GM21526 (cell line): ENCODE measurements at regions not wholly inside any gene's neighbourhood (a gene's known extent, or its start where the extent isn't known, plus 50 kb on each side); places are given as distances from the start of the nearest gene placed in this dataset.
A peak's percentile ranks its signal among the peaks of the same experiment; 100 is the strongest.
"Not testable (repeated sequence)": the region's sequence is repeated elsewhere in the genome, so short reads cannot be mapped to it uniquely, and the experiment has no call there.

Source experiments
- ATAC-seq: cut with Tn5 transposase; IDR thresholded peaks from one replicate; pipeline ENCODE4 v1.9.1; 2021; ENCODE audit warnings: moderate library complexity; ENCODE audit not compliant: unreplicated experiment, low FRiP score

DNA sequence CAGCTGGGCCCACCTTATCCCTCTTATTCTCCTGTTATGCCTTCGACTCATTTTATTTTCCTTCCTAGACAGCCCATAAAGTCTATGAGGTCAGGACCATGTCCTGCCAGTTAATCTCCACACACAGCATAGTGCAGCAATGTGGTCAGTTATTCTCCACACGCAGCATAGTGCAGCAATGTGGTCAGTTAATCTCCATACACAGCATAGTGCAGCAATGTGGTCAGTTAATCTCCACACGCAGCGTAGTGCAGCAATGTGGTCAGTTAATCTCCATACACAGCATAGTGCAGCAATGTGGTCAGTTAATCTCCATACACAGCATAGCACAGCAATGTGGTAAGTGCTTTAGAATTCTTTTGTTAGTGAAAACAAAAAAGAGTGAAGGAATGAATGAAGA lies 77.8 kb downstream of the TEX36 start:
- no peak for ATAC-seq

GRCh38 chr10:125602825-125603224 lies 80.1 kb downstream of the TEX36 start:
- no peak for ATAC-seq

DNA sequence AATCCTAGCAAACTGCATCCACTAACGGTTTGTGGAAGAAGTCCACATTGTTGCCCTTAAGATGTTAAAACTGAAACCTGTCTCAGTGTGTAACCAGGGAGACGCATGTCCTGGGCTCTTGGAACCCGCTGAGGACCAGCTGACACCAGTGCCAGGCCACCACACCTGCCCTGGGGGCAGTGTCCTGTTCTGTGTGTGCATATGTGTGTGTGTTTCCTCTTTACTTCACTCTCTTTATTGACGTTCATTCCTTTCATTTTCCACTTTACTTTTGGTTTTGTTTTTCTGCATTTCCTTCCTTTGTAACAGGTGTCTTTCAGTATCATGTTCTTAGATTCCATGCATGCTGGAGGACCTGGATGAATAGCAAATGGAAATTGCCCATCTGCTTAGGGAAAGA lies 83.8 kb downstream of the TEX36 start:
- ATAC-seq, result no peak

DNA sequence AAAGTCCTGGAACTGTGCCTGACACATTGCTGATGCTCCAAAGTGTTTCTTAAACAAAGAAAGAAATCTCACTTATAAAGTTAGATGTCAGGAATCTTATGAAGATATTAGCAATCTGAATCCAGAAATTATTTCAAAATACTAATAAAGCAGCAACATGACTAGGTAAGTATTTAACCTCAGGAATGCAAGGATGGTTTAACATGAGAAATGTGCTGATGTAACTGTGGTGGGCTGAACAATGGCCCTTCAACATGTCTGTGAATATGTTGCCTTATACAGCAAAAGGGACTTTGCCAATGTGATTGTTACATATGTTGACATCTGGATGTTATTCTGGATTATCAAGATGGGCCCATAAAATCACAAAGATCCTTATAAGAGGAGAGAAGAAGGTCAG lies 87.1 kb downstream of the TEX36 start:
- ATAC-seq, result no peak

- no peak for ATAC-seq
Observed at GRCh38 chr10:125593644-125594043, 89.3 kb downstream of the TEX36 start.

DNA sequence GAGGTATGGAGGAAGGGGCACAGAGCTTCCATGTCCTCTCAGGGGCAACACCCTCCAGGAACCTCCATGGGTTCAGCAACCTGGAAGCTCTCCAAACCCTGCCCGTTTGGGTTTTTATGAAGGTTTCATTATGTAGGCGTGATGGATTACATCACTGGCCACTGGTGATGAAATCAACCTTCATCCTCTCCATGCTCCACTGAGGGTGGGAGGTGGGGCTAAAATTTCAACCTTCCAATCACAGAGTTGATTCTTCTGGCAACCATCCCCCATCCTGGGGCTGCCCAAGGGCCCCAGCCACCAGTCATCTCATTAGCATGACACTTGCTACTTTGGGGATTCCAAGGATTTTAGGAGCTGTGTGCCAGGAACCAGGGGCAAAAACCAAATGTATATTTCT lies 90.1 kb downstream of the TEX36 start:
- no peak for ATAC-seq

DNA sequence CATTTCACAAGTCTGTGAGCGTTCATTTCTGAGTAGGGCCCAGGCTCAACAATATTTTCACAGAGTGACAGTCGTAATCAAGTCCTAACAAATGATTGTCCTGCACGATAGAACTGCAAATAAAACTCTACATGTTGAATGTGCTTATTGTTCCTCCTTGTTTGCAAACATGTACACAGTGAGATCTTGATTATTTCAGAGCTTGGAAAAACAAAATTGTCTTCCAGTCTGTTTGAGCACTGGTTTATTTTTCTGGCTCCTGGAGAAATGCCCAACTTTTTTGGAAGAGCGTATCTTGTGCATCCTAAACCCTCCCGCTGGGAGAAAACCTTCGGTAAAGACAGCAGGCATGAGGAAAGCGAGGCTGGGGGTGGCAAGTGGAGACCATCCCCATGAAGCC lies 91.1 kb downstream of the TEX36 start:
- ATAC-seq, result no peak

DNA sequence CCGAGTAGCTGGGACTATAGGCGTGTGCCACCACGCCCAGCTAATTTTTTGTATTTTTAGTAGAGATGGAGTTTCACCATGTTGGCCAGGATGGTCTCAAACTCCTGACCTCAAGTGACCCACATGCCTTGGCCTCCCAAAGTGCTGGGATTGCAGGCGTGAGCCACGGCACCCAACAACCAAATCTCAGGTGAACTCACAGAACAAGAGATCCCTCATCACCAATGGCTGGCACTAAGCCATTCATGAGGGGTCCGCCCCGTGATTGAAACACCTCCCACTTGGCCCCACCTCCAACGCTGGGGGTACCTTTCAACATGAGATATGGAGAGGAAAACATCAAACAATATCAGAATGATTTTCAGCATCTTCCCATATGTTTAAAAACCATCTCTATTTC lies 94.2 kb downstream of the TEX36 start:
- ATAC-seq, result not testable (repeated sequence)

- no peak for ATAC-seq
Observed at GRCh38 chr10:125584954-125585353, 98.0 kb downstream of the TEX36 start.

DNA sequence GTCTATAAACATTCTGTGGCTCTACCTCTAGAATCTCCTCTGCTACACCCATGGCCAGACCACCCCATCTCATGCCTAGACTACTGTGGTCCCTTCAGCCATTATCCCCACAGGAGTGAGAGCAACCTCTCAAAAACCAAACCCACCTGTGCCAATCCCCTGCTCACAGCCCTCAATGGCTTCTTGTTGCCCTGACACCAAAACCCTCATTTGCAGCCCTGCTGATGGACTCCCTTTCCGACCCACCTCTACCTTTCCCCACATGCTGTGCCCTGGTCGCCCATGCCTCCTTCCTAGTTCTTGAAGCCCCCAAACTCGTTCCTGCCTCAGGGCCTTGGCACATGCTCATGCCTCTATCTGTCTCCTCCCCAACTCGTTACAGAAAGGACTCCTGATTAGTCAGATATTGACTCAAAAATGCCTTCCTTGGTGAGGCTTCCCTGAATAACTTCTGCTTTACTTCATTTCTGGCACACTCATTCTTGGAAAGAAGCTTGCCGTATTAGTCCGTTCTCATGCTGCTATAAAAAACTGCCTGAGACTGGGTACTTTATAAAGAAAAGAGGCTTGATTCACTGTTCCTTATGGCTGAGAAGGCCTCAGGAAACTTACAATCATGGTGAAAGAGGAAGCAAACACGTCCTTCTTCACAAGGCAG lies 104.2 kb downstream of the TEX36 start:
- no peak for ATAC-seq

- ATAC-seq, result no peak
Observed at GRCh38 chr10:125575843-125576242, 107.1 kb downstream of the TEX36 start.

DNA sequence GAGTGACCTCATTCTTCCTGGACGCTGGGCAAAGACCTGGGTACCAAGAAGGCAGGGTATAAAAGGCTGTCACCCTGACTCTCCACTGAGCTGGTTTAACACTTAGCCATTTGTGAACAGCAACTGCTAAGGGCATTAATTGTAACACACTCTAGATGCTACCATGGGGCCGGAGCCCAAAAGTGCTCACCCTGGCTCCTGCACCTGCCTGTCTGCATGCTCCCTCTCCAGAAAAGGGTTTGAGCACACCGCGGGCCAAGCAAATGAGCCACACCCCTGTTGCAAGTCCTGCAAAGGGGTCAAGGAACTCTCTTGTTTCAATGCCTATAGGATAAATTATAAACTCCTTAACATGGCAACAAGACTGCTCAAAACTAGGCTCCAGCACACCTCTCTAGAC lies 114.8 kb downstream of the TEX36 start:
- ATAC-seq, result no peak

DNA sequence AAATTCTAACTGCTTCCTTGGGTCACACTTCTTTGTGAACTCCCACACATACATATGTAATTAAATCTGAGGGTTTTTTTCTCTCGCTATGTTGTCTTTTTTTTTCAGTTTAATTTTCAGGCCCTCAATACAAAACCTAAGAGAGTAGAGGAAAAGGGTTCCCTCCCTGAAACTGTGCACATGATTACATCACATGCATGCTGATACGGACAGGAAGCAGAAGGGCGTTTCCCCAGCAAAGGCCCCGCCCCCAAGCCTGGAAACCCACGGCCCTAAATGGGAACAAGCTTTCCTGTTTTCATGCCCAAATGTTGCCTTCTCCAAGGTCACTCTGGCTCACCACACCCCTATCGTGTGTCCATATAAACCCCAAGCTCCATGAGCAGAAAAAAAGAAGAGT lies 115.4 kb downstream of the TEX36 start:
- no peak for ATAC-seq

DNA sequence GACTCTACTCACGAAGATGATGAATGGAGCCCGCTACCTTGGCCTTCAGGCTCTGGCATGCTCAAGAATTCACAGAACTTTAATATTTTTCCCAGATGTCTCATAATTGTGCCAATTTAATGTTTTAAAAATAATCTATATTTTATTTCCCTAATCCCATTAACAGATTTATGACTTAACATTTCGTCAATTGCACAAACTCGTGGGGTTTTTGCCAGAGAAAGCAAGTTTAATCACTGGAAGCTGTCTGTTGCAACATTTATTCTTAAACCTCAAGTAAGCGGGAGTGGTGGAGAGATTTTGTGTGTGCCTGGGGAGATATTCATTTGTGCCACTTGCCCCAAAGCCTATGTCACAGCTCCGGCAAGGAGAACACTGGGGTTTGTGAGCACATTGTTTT lies 117.9 kb downstream of the TEX36 start:
- ATAC-seq, result no peak

GRCh38 chr10:125564570-125564969 lies 118.4 kb downstream of the TEX36 start:
- ATAC-seq, result no peak

DNA sequence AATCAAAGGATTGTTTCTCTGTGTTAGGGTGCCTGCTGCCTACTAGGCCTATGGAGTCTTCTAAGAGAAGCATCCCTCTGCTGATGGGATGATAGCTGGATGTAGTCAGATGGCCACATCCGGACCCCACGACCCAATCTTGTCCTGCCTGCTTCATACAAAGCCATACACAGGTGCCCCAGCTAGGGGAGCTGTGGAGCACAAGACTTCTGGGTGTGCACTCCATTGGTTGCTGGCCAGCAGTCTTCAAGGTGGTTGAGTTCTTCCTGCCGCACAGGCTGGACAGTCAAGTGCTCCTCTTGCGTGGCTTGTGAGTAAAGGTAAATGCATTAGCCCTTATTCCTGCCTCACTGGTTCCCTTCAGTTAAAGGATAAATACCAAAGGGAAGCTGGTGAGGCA lies 120.2 kb downstream of the TEX36 start:
- no peak for ATAC-seq

DNA sequence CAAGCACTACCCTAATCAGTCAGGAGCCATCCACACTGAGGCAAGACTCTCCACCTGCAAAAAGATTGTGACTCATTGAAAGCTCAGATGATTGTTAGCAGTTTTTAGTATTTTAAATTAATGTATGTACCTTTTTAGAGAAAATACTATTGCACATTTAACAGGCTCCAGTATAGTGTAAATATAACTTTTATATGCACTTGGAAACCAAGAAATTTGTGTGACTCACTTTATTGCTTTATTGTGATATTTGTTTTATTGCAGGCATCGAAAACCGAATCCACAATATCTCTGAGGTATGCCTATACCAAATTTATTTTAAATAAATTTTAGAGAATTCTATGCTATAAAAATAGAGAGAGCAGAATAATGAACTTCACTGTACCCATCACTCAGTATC lies 122.0 kb downstream of the TEX36 start:
- ATAC-seq, result no peak

GRCh38 chr10:125559210-125559609 lies 123.8 kb downstream of the TEX36 start:
- peak; percentile 79 for ATAC-seq

DNA sequence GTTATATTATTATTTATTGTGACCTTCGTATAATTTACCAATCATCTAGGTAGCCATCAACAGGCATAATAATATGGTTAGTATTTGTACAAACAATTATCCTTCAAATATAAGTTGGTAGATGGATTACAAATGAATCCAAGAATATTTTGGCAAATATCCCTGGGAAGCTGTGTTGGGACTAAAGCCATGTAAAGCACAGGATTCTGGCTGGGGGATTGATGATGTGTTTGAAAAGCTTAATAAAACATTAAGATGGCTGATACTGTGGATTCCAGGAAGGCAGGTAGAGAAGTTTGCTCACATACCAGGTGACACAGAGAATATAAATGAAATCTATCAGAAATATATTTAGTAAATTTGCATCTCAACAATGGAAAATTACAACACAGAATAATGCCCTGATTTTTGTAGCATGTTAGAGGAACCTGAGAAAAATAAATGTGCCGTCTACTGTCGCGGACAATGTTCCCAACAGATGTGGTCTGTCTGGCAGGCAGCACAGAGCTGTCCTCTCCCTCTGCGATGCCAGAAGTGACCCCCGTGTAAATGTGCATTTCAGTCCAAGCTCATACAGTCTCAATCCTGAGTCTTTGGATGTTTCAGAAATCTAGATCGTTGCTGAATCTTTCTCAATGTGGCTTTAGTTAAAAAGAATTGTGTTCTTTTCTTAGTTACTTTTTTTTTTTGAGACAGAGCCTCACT lies 125.0 kb downstream of the TEX36 start:
- ATAC-seq, result no peak

DNA sequence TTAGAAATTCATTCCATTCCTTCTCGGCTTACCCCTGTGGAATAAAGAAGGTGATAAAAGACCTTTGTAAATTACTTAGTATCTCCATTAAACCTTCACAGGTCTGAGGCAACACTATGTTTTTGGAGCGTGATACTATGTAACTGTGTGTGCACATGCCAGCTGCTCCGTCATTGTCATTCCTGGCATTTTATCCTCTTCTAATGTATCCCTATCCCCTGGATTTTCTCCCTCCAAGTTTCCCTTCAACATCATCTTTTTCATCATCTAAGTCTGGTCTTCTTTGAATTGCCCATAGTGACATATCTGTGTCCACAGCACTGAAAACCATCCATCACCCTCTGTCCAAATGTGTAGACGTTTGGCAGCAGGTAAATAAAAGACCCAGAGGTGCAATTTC lies 125.7 kb downstream of the TEX36 start:
- ATAC-seq, result no peak

- ATAC-seq, result no peak
Observed at GRCh38 chr10:125556882-125557281, 126.1 kb downstream of the TEX36 start.

DNA sequence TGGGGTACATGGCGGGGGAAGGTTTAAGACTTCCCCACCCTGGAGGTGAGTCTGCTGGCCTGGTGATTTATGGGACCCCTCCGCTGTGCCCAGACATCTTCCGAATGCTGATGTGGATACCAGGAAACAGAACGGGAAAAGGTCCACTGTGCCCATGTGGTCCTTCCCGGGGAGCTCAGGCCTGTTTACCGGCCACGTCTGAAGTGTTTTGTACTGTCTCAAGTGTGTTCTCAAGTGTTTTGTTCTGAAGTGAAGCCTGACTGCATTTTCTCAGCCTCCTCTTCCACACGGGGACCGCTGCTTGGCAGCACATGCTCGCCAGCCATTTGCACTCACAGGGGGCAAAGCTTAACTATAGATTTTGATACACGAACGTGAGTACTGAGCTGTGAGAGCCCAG lies 127.2 kb downstream of the TEX36 start:
- no peak for ATAC-seq
